GM12892 (cell line): ENCODE measurements at regions not wholly inside any gene's neighbourhood (a gene's known extent, or its start where the extent isn't known, plus 50 kb on each side); places are given as distances from the start of the nearest gene placed in this dataset.

ENCODE experiments used
- POLR2A ChIP-seq: IDR thresholded peaks from 2 replicates; pipeline ENCODE4 v1.6.1; 2011; ENCODE audit warnings: low read depth, low read length, control low read depth
- TAF1 ChIP-seq: IDR thresholded peaks from 2 replicates; pipeline ENCODE4 v1.6.1; 2011; ENCODE audit warnings: low read depth, mild to moderate bottlenecking, control low read depth, low read length, borderline replicate concordance

GRCh38 chr5:1955586-1955985, 72.9 kb upstream of the IRX4 start:
- TF ChIP-seq POLR2A (no peak), TAF1 (no peak)
